SK-N-SH (cell line): ENCODE measurements at regions not wholly inside any gene's neighbourhood (a gene's known extent, or its start where the extent isn't known, plus 50 kb on each side); places are given as distances from the start of the nearest gene placed in this dataset.
A peak's percentile ranks its signal among the peaks of the same experiment; 100 is the strongest.

Experiments used
- CTCF ChIP-seq: fragments of 200-600 bp; sonication (generic); IDR thresholded peaks from 2 replicates; pipeline ENCODE4 v1.6.1; 2017; ENCODE audit warnings: antibody characterized with exemption, mild to moderate bottlenecking, moderate library complexity
- EP300 ChIP-seq, 2 experiments: IDR thresholded peaks; 2 replicates each; pipeline versions ENCODE4 v1.4.0 to v1.6.1; 2012; ENCODE audit warnings: borderline replicate concordance in 1 of 2, low read depth in 1 of 2, low read length in 1 of 2
- EZH2phosphoT487 ChIP-seq: fragments of 200-600 bp; sonication (generic); IDR thresholded peaks from 2 replicates; pipeline ENCODE4 v1.6.1; 2017; ENCODE audit warnings: low read depth, mixed run types, mild to moderate bottlenecking, antibody characterized with exemption, moderate library complexity, borderline replicate concordance
- FOSL2 ChIP-seq: IDR thresholded peaks from 2 replicates; pipeline ENCODE4 v1.4.0; 2012; ENCODE audit warnings: low read depth, mild to moderate bottlenecking, moderate library complexity, borderline replicate concordance
- FOXM1 ChIP-seq: IDR thresholded peaks from 2 replicates; pipeline ENCODE4 v1.4.0; 2012; ENCODE audit warnings: low read depth, mild to moderate bottlenecking
- GATA2 ChIP-seq: sonication (generic); formaldehyde crosslinking; IDR thresholded peaks from 2 replicates; pipeline ENCODE4 v1.5.0; 2020; ENCODE audit warnings: mild to moderate bottlenecking, missing genetic modification reagents
- JUND ChIP-seq: IDR thresholded peaks from 2 replicates; pipeline ENCODE4 v1.4.0; 2012
- NFIC ChIP-seq: IDR thresholded peaks from 2 replicates; pipeline ENCODE4 v1.4.0; 2012; ENCODE audit warnings: borderline replicate concordance
- RAD21 ChIP-seq: IDR thresholded peaks from 2 replicates; pipeline ENCODE4 v1.6.1; 2012; ENCODE audit warnings: mild to moderate bottlenecking, low read length
- SIN3A ChIP-seq: IDR thresholded peaks from 2 replicates; pipeline ENCODE4 v1.6.1; 2012; ENCODE audit warnings: low read depth, mild to moderate bottlenecking, low read length, moderate library complexity, borderline replicate concordance
- TAF1 ChIP-seq: IDR thresholded peaks from 2 replicates; pipeline ENCODE4 v1.6.1; 2012; ENCODE audit warnings: low read depth, mild to moderate bottlenecking, low read length, moderate library complexity, borderline replicate concordance
- USF2 ChIP-seq: fragments of 150-350 bp; IDR thresholded peaks from 2 replicates; pipeline ENCODE4 v1.6.1; 2017; ENCODE audit warnings: antibody characterized with exemption, low read length, low read depth, borderline replicate concordance
- TF ChIP-seq, protein P1 (sequence below): IDR thresholded peaks from 2 replicates; pipeline ENCODE4 v1.6.1; 2012; ENCODE audit warnings: mild to moderate bottlenecking, low read depth, low read length, moderate library complexity
- TF ChIP-seq, protein P2 (sequence below): IDR thresholded peaks from 2 replicates; pipeline ENCODE4 v1.4.0; 2012; ENCODE audit warnings: low read depth

- TF ChIP-seq GATA2: no peak
- 0 out of 2 replicates have a peak, but pooled peaks have one; percentile 8 for TF ChIP-seq CTCF
- TF ChIP-seq, protein P1, sequence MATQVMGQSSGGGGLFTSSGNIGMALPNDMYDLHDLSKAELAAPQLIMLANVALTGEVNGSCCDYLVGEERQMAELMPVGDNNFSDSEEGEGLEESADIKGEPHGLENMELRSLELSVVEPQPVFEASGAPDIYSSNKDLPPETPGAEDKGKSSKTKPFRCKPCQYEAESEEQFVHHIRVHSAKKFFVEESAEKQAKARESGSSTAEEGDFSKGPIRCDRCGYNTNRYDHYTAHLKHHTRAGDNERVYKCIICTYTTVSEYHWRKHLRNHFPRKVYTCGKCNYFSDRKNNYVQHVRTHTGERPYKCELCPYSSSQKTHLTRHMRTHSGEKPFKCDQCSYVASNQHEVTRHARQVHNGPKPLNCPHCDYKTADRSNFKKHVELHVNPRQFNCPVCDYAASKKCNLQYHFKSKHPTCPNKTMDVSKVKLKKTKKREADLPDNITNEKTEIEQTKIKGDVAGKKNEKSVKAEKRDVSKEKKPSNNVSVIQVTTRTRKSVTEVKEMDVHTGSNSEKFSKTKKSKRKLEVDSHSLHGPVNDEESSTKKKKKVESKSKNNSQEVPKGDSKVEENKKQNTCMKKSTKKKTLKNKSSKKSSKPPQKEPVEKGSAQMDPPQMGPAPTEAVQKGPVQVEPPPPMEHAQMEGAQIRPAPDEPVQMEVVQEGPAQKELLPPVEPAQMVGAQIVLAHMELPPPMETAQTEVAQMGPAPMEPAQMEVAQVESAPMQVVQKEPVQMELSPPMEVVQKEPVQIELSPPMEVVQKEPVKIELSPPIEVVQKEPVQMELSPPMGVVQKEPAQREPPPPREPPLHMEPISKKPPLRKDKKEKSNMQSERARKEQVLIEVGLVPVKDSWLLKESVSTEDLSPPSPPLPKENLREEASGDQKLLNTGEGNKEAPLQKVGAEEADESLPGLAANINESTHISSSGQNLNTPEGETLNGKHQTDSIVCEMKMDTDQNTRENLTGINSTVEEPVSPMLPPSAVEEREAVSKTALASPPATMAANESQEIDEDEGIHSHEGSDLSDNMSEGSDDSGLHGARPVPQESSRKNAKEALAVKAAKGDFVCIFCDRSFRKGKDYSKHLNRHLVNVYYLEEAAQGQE: no peak
- TF ChIP-seq, protein P2, sequence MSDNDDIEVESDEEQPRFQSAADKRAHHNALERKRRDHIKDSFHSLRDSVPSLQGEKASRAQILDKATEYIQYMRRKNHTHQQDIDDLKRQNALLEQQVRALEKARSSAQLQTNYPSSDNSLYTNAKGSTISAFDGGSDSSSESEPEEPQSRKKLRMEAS: no peak
- no peak for TF ChIP-seq SIN3A
- no peak for TF ChIP-seq RAD21
- no peak for TF ChIP-seq EP300 (IDR thresholded peaks at IDR 0.05; ENCODE audit: borderline replicate concordance in 1 of 2, low read depth in 1 of 2, low read length in 1 of 2)
- TF ChIP-seq USF2: no peak
- no peak for TF ChIP-seq FOXM1
- no peak for TF ChIP-seq NFIC
- no peak for TF ChIP-seq TAF1
- no peak for TF ChIP-seq EZH2phosphoT487
- no peak for TF ChIP-seq JUND
- TF ChIP-seq FOSL2: no peak
These were observed 64.7 kb upstream of the NFIL3 start for GRCh38 chr9:91488341-91488740.
